ENCODE measurements at regions not wholly inside any gene's neighbourhood (a gene's known extent, or its start where the extent isn't known, plus 50 kb on each side); places are given as distances from the start of the nearest gene placed in this dataset.

GRCh38 chr6:131400779-131401496 lies 172.1 kb upstream of the ARG1 start:
- no peak for TF ChIP-seq CTCF (IDR thresholded peaks at IDR 0.05; ENCODE audit: low read depth, low read length, missing control alignments)
- no peak overlapping the region for H3K4me3 ChIP-seq (ENCODE audit: low read depth, low read length)
- DNase-seq (ENCODE audit: low read depth): no peak
- in situ Hi-C loops (cut with HindIII; ENCODE audit: low sequenced_read_pairs): no loop called here

GRCh38 chr6:131408811-131409210 lies 164.2 kb upstream of the ARG1 start:
- no peak overlapping the region for H3K4me3 ChIP-seq (ENCODE audit: low read depth, low read length)
- DNase-seq (ENCODE audit: low read depth): no peak
- in situ Hi-C loops (cut with HindIII; ENCODE audit: low sequenced_read_pairs): no loop called here
- no peak for TF ChIP-seq CTCF (IDR thresholded peaks at IDR 0.05; ENCODE audit: low read depth, low read length, missing control alignments)

- no peak overlapping the region for H3K4me3 ChIP-seq (ENCODE audit: low read depth, low read length)
- in situ Hi-C loops (cut with HindIII; ENCODE audit: low sequenced_read_pairs): no loop called here
- DNase-seq (ENCODE audit: low read depth): no peak
- TF ChIP-seq CTCF (IDR thresholded peaks at IDR 0.05; ENCODE audit: low read depth, low read length, missing control alignments): no peak
These were observed 162.2 kb upstream of the ARG1 start for GRCh38 chr6:131410785-131411184.

- DNase-seq (ENCODE audit: low read depth): no peak
- TF ChIP-seq CTCF (IDR thresholded peaks at IDR 0.05; ENCODE audit: low read depth, low read length, missing control alignments): no peak
- in situ Hi-C loops (cut with HindIII; ENCODE audit: low sequenced_read_pairs): no loop called here
- no peak overlapping the region for H3K4me3 ChIP-seq (ENCODE audit: low read depth, low read length)
These were observed 159.8 kb upstream of the ARG1 start for GRCh38 chr6:131412960-131413830.

GRCh38 chr6:131413831-131414191 lies 159.2 kb upstream of the ARG1 start:
- no peak overlapping the region for H3K4me3 ChIP-seq (ENCODE audit: low read depth, low read length)
- no peak for DNase-seq (ENCODE audit: low read depth)
- TF ChIP-seq CTCF (IDR thresholded peaks at IDR 0.05; ENCODE audit: low read depth, low read length, missing control alignments): no peak
- in situ Hi-C loops (cut with HindIII; ENCODE audit: low sequenced_read_pairs): no loop called here

- in situ Hi-C loops (cut with HindIII; ENCODE audit: low sequenced_read_pairs): no loop called here
- TF ChIP-seq CTCF (IDR thresholded peaks at IDR 0.05; ENCODE audit: low read depth, low read length, missing control alignments): no peak
- no peak for DNase-seq (ENCODE audit: low read depth)
- H3K4me3 ChIP-seq (ENCODE audit: low read depth, low read length): no peak overlapping the region
These were observed 158.1 kb upstream of the ARG1 start for GRCh38 chr6:131414956-131415355.

Data from astrocyte of the cerebellum (primary cell).